ENCODE measurements at regions not wholly inside any gene's neighbourhood (a gene's known extent, or its start where the extent isn't known, plus 50 kb on each side); places are given as distances from the start of the nearest gene placed in this dataset.

DNA sequence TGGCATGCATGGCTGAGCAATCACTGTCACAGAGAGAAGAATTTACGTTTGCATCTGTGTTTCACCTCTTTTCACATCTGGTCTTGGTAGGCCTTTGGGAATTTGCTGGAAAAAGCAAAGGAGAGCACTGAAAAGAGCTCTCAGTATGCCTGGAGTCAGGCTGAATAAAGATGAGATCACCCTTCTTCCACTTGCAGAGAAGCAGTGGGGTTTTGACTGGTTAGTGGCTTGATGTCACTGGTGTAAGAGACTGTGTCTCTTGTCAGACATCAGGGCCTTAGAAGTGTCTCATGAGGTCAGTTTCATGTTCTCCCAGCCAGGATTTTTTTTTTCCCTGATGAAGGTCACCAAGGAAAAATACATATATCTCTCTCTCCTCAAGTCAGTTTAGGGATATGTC lies 353.8 kb downstream of the INSIG2 start:
- Histone ChIP-seq H3K9me3 (ENCODE audit: control insufficient read depth in 2 of 2, insufficient read depth in 1 of 2, low read depth in 1 of 2, low read length in 1 of 2) (no peaks in the 10 kb centered on the region), H3K36me3 (ENCODE audit: control insufficient read depth in 2 of 2, insufficient read depth in 2 of 2, low read length in 1 of 2) (no peaks in the 10 kb centered on the region), H3K4me1 (ENCODE audit: control insufficient read depth in 2 of 2, insufficient read depth in 2 of 2, low read length in 1 of 2) (no peaks in the 10 kb centered on the region), H3K27me3 (ENCODE audit: control insufficient read depth in 1 of 2, insufficient read depth in 2 of 2, low read length in 2 of 2) (no peaks in the 10 kb centered on the region), H3K4me3 (ENCODE audit: low read depth in 1 of 2, low read length in 2 of 2) (no peak overlapping the region), H3K27ac (ENCODE audit: low read depth in 2 of 2, low read length in 1 of 2) (no peak overlapping the region)
- WGBS, 2 donors = 40 to 59% methylated on average over 1 of the region's 1 CpG

DNA sequence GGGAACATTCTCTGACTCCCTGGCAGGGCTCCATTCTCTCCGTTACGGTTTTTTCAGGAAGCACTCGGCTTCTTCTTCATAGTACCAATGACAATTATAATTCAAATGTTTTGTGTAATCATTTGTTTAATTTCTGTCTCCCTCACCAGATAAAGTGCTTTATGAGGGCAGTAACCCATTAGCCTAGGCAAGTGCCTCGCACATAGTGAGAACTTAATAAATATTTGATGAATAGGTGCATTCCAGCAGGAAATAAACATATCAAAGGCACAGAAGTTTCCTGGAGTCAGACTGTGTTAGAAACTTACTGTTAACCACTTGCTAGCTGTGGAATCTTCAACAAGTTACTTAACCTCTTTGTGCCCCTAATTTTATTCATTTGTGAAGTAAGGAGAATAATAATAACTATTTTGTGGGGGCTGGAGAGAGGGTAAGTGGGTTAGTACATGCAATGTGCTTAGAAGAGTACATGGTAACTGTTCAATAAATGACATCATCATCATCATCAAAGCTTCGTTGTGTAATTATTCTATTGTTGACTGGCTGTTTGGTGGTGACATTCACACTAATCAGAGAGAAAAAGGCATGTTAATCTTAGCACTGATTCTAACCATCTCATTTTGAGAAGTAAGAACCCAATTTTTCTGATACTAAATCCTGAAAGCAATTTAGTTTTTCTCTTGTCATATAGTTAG lies 352.3 kb downstream of the INSIG2 start:
- Histone ChIP-seq H3K27me3 (ENCODE audit: control insufficient read depth in 1 of 2, insufficient read depth in 2 of 2, low read length in 2 of 2) (no peaks in the 10 kb centered on the region), H3K4me1 (ENCODE audit: control insufficient read depth in 2 of 2, insufficient read depth in 2 of 2, low read length in 1 of 2) (no peaks in the 10 kb centered on the region), H3K9me3 (ENCODE audit: control insufficient read depth in 2 of 2, insufficient read depth in 1 of 2, low read depth in 1 of 2, low read length in 1 of 2) (no peaks in the 10 kb centered on the region), H3K4me3 (ENCODE audit: low read depth in 1 of 2, low read length in 2 of 2) (no peak overlapping the region), H3K36me3 (ENCODE audit: control insufficient read depth in 2 of 2, insufficient read depth in 2 of 2, low read length in 1 of 2) (no peaks in the 10 kb centered on the region), H3K27ac (ENCODE audit: low read depth in 2 of 2, low read length in 1 of 2) (no peak overlapping the region)
- 38 to 45% methylated on average over 5 of the region's 5 CpGs for WGBS, 2 donors

DNA sequence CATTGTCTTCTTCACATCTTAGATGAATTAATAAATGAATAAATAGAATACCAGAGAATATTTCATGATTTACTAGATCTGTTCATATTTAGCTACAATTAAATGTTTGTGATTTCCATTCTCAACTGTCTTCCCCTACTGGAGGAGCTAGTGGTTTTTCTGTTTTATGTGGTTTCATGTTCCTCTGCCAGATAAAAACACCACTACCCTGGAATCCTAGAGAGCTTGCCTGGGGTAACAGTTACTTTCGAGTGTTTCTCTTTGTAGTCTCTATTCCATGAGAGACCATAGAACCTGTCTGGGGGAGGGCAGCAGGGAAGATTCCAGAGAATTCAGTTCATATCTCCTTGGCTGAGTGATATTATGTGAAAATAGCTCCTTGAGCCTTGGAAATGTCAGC lies 349.2 kb downstream of the INSIG2 start:
- Histone ChIP-seq H3K27me3 (ENCODE audit: control insufficient read depth in 1 of 2, insufficient read depth in 2 of 2, low read length in 2 of 2) (no peaks in the 10 kb centered on the region), H3K9me3 (ENCODE audit: control insufficient read depth in 2 of 2, insufficient read depth in 1 of 2, low read depth in 1 of 2, low read length in 1 of 2) (no peaks in the 10 kb centered on the region), H3K4me1 (ENCODE audit: control insufficient read depth in 2 of 2, insufficient read depth in 2 of 2, low read length in 1 of 2) (no peaks in the 10 kb centered on the region), H3K27ac (ENCODE audit: low read depth in 2 of 2, low read length in 1 of 2) (no peak overlapping the region), H3K4me3 (ENCODE audit: low read depth in 1 of 2, low read length in 2 of 2) (no peak overlapping the region), H3K36me3 (ENCODE audit: control insufficient read depth in 2 of 2, insufficient read depth in 2 of 2, low read length in 1 of 2) (no peaks in the 10 kb centered on the region)
- 66 to 68% methylated on average over 1 of the region's 1 CpG for WGBS, 2 donors

DNA sequence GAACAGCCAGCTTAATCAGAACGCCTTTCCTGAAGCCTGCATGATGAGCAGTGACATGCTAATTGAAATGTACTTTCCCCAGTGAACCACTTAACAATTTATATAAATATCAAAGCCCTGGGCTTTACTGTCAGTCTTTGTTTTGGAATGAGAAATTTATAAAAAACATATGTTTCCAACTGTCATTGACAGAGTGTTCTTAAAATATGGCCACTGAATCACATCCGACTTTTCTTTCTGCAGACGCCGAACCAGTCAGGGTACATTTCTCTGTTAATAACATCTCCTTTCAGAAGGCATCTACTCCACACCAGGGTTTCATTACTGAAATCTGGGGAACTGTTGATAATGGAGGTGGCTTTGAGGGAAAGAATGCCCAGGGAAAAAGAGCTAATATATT lies 343.7 kb downstream of the INSIG2 start:
- 72 to 79% methylated on average over 4 of the region's 4 CpGs for WGBS, 2 donors
- H3K27ac ChIP-seq (ENCODE audit: low read depth in 2 of 2, low read length in 1 of 2) = no peak overlapping the region

DNA sequence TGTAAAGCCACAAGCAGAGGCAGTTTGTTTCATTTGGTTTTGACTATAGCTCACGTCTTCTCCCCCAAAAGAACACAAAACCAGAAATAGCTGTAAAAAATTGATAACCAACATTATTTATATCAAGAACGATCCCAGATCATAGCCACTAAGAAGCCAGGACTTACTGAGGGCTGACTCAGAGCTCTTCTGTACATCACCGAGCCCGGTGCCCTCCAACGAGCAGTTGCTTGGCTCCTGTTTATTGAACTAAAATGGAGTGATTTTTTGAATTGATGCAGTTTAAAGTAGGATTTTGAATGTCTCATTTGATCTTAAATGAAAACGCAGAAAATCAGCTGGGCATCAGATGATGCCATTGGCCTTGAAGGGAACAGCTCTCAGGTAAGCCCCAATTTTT lies 343.3 kb downstream of the INSIG2 start:
- Histone ChIP-seq H3K27me3 (ENCODE audit: control insufficient read depth in 1 of 2, insufficient read depth in 2 of 2, low read length in 2 of 2) (no peaks in the 10 kb centered on the region), H3K4me3 (ENCODE audit: low read depth in 1 of 2, low read length in 2 of 2) (no peak overlapping the region), H3K36me3 (ENCODE audit: control insufficient read depth in 2 of 2, insufficient read depth in 2 of 2, low read length in 1 of 2) (no peaks in the 10 kb centered on the region), H3K27ac (ENCODE audit: low read depth in 2 of 2, low read length in 1 of 2) (no peak overlapping the region), H3K9me3 (ENCODE audit: control insufficient read depth in 2 of 2, insufficient read depth in 1 of 2, low read depth in 1 of 2, low read length in 1 of 2) (no peaks in the 10 kb centered on the region), H3K4me1 (ENCODE audit: control insufficient read depth in 2 of 2, insufficient read depth in 2 of 2, low read length in 1 of 2) (no peaks in the 10 kb centered on the region)
- WGBS, 2 donors = 83 to 86% methylated on average over 6 of the region's 6 CpGs

More for the DNA sequence above, 343.7 kb downstream of the INSIG2 start:
- Histone ChIP-seq H3K36me3 (ENCODE audit: control insufficient read depth in 2 of 2, insufficient read depth in 2 of 2, low read length in 1 of 2) (no peaks in the 10 kb centered on the region), H3K4me1 (ENCODE audit: control insufficient read depth in 2 of 2, insufficient read depth in 2 of 2, low read length in 1 of 2) (no peaks in the 10 kb centered on the region), H3K9me3 (ENCODE audit: control insufficient read depth in 2 of 2, insufficient read depth in 1 of 2, low read depth in 1 of 2, low read length in 1 of 2) (no peaks in the 10 kb centered on the region), H3K4me3 (ENCODE audit: low read depth in 1 of 2, low read length in 2 of 2) (no peak overlapping the region), H3K27me3 (ENCODE audit: control insufficient read depth in 1 of 2, insufficient read depth in 2 of 2, low read length in 2 of 2) (no peaks in the 10 kb centered on the region)

DNA sequence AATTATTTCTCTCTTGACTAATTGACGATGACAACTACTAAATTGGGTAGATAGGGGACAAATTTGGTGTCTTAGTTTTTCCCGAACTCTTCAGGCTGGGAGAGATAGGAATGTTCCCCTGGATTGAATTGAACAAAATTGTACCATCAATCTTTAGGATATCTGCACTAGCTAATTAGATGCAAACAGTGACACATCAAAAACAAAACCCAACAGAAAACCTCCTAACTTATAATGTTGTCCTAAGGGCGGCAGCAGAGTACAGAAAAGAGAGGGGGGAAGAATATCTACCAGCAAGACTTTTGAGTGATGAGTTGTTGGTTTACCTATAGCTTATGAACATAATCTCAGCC lies 342.9 kb downstream of the INSIG2 start:
- H3K9me3 ChIP-seq (ENCODE audit: control insufficient read depth in 2 of 2, insufficient read depth in 1 of 2, low read depth in 1 of 2, low read length in 1 of 2) = no peaks in the 10 kb centered on the region

DNA sequence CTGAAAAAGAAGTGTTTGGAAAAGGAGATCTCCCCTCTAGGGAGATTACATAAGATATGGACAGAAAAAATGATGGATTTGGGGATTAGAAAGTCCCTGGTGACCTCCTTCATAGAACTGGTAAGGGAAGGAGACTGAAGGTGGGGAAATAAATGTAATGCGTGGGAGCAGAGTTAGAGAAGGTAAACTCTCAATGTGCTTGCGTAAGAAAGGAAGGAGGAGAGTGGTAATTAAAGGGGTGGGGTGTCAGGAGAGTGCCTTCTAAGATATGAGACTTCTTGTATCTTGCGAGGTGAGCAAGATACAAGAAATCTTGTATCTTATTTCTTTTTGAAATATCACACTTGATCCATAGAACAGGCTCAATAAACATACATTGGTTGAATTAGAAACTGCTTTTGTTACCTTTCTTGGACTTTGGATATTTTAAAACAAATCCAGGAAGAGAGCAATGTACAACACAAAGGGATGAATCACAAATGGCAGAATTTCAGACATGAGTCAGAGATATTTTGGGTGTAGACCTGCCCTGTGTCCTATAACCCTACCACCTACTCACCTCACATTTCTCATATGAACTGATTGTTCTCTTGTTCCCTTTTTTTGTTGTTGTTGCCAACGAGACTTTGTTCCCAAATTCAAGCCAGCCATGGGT lies 342.4 kb downstream of the INSIG2 start:
- H3K27me3 ChIP-seq (ENCODE audit: control insufficient read depth in 1 of 2, insufficient read depth in 2 of 2, low read length in 2 of 2) = no peaks in the 10 kb centered on the region
- H3K36me3 ChIP-seq (ENCODE audit: control insufficient read depth in 2 of 2, insufficient read depth in 2 of 2, low read length in 1 of 2) = no peaks in the 10 kb centered on the region
- H3K4me1 ChIP-seq (ENCODE audit: control insufficient read depth in 2 of 2, insufficient read depth in 2 of 2, low read length in 1 of 2) = no peaks in the 10 kb centered on the region
- 55 to 64% methylated on average over 4 of the region's 4 CpGs for WGBS, 2 donors
- no peak overlapping the region for H3K4me3 ChIP-seq (ENCODE audit: low read depth in 1 of 2, low read length in 2 of 2)
- H3K27ac ChIP-seq (ENCODE audit: low read depth in 2 of 2, low read length in 1 of 2) = no peak overlapping the region
- no peaks in the 10 kb centered on the region for H3K9me3 ChIP-seq (ENCODE audit: control insufficient read depth in 2 of 2, insufficient read depth in 1 of 2, low read depth in 1 of 2, low read length in 1 of 2)

More for the DNA sequence above, 342.9 kb downstream of the INSIG2 start:
- Histone ChIP-seq H3K4me1 (ENCODE audit: control insufficient read depth in 2 of 2, insufficient read depth in 2 of 2, low read length in 1 of 2) (no peaks in the 10 kb centered on the region), H3K4me3 (ENCODE audit: low read depth in 1 of 2, low read length in 2 of 2) (no peak overlapping the region), H3K36me3 (ENCODE audit: control insufficient read depth in 2 of 2, insufficient read depth in 2 of 2, low read length in 1 of 2) (no peaks in the 10 kb centered on the region), H3K27me3 (ENCODE audit: control insufficient read depth in 1 of 2, insufficient read depth in 2 of 2, low read length in 2 of 2) (no peaks in the 10 kb centered on the region), H3K27ac (ENCODE audit: low read depth in 2 of 2, low read length in 1 of 2) (no peak overlapping the region)
- WGBS, 2 donors = 65 to 74% methylated on average over 3 of the region's 3 CpGs

DNA sequence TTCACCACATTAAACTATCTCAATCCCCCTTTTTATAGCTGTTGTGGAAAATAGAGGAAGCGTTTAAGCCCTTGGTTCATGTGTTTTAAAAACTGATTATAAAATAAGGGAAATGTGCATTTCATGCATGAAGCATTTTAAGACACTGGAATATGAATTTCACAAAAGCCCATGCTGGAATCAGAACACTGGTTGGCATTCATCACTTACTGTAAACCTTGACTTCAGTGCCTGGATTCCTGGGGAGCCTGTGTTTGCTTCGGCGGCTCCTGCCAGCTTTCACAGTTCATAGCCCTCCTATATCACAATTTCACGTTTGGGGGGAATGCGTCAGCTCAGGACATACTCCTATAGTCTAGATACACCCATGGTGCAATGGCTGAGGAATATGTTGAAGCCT lies 336.9 kb downstream of the INSIG2 start:
- no peaks in the 10 kb centered on the region for H3K36me3 ChIP-seq (ENCODE audit: control insufficient read depth in 2 of 2, insufficient read depth in 2 of 2, low read length in 1 of 2)
- no peak overlapping the region for H3K4me3 ChIP-seq (ENCODE audit: low read depth in 1 of 2, low read length in 2 of 2)
- H3K27me3 ChIP-seq (ENCODE audit: control insufficient read depth in 1 of 2, insufficient read depth in 2 of 2, low read length in 2 of 2) = no peaks in the 10 kb centered on the region
- no peak overlapping the region for H3K27ac ChIP-seq (ENCODE audit: low read depth in 2 of 2, low read length in 1 of 2)
- no peaks in the 10 kb centered on the region for H3K9me3 ChIP-seq (ENCODE audit: control insufficient read depth in 2 of 2, insufficient read depth in 1 of 2, low read depth in 1 of 2, low read length in 1 of 2)
- H3K4me1 ChIP-seq (ENCODE audit: control insufficient read depth in 2 of 2, insufficient read depth in 2 of 2, low read length in 1 of 2) = no peaks in the 10 kb centered on the region
- WGBS, 2 donors = 80 to 83% methylated on average over 5 of the region's 5 CpGs

DNA sequence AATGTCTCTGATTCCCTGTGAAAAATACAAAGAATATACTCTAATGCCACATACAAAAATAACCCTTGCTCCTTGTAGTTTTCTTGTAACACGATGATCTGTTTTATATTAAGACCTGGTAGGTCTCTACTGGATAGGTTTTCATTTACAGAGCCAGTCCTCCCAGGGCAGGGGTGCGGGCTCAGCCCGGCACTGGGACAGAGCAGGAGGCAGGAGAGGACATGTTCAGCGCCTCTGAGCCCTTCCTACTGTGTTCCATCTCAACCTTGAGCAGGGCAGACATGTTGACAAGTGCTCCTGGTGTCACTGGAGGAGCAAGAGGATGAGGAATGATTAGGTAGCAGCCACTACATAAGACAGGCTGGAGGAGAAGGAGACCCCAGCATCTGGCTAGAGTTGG lies 335.5 kb downstream of the INSIG2 start:
- 70 to 77% methylated on average over 4 of the region's 4 CpGs for WGBS, 2 donors
- Histone ChIP-seq H3K36me3 (ENCODE audit: control insufficient read depth in 2 of 2, insufficient read depth in 2 of 2, low read length in 1 of 2) (no peaks in the 10 kb centered on the region), H3K9me3 (ENCODE audit: control insufficient read depth in 2 of 2, insufficient read depth in 1 of 2, low read depth in 1 of 2, low read length in 1 of 2) (no peaks in the 10 kb centered on the region), H3K4me3 (ENCODE audit: low read depth in 1 of 2, low read length in 2 of 2) (no peak overlapping the region), H3K4me1 (ENCODE audit: control insufficient read depth in 2 of 2, insufficient read depth in 2 of 2, low read length in 1 of 2) (no peaks in the 10 kb centered on the region), H3K27ac (ENCODE audit: low read depth in 2 of 2, low read length in 1 of 2) (no peak overlapping the region), H3K27me3 (ENCODE audit: control insufficient read depth in 1 of 2, insufficient read depth in 2 of 2, low read length in 2 of 2) (no peaks in the 10 kb centered on the region)

DNA sequence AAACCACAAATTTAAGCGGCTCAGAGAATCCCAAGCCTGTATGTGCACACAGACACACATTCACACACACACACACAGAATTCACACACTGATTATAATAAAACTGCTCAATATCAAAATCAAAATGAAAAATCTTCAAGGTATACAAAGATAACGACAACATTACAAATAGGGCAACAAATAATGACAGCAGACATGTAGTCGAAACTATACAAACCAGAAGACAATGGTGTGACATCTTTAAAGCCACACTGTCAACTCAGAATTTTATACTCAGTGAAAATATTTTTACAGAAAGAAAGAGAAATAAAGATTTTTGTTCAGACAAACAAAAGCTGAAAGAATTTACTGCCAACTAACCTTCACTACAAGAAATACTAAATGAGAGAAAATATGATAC lies 333.4 kb downstream of the INSIG2 start:
- H3K4me3 ChIP-seq (ENCODE audit: low read depth in 1 of 2, low read length in 2 of 2) = no peak overlapping the region
- peaks cover 0 to 2% of the 10 kb centered on the region in 2 donors for H3K9me3 ChIP-seq (ENCODE audit: control insufficient read depth in 2 of 2, insufficient read depth in 1 of 2, low read depth in 1 of 2, low read length in 1 of 2)
- no peaks in the 10 kb centered on the region for H3K27me3 ChIP-seq (ENCODE audit: control insufficient read depth in 1 of 2, insufficient read depth in 2 of 2, low read length in 2 of 2)
- no peaks in the 10 kb centered on the region for H3K4me1 ChIP-seq (ENCODE audit: control insufficient read depth in 2 of 2, insufficient read depth in 2 of 2, low read length in 1 of 2)
- 84 to 89% methylated on average over 3 of the region's 3 CpGs for WGBS, 2 donors
- H3K27ac ChIP-seq (ENCODE audit: low read depth in 2 of 2, low read length in 1 of 2) = no peak overlapping the region
- H3K36me3 ChIP-seq (ENCODE audit: control insufficient read depth in 2 of 2, insufficient read depth in 2 of 2, low read length in 1 of 2) = no peaks in the 10 kb centered on the region
